ENCODE measurements at regions not wholly inside any gene's neighbourhood (a gene's known extent, or its start where the extent isn't known, plus 50 kb on each side); places are given as distances from the start of the nearest gene placed in this dataset.

DNA sequence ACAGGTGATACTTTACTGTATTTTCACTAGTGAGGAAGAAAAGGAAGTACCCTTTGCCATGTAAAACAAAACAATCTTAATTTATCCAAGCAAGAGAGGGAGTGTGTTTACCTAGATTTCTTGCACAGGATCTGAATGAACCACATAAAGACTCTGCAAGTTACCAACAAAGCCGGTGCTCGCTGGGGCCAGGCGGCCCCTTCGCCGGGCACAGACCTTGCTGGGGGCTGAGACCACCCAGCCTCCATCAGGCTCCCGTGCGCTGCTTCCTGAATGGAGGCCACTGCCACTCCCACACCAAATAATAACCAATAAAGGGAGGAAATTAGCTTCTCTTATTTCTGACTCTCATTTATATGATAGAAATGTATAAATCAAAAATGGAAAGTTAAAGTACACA, 625.0 kb upstream of the ADARB2 start (continued):
- TF ChIP-seq, protein P1, sequence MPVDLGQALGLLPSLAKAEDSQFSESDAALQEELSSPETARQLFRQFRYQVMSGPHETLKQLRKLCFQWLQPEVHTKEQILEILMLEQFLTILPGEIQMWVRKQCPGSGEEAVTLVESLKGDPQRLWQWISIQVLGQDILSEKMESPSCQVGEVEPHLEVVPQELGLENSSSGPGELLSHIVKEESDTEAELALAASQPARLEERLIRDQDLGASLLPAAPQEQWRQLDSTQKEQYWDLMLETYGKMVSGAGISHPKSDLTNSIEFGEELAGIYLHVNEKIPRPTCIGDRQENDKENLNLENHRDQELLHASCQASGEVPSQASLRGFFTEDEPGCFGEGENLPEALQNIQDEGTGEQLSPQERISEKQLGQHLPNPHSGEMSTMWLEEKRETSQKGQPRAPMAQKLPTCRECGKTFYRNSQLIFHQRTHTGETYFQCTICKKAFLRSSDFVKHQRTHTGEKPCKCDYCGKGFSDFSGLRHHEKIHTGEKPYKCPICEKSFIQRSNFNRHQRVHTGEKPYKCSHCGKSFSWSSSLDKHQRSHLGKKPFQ (tag by site-specific recombination; IDR thresholded peaks at IDR 0.05): no peak

DNA sequence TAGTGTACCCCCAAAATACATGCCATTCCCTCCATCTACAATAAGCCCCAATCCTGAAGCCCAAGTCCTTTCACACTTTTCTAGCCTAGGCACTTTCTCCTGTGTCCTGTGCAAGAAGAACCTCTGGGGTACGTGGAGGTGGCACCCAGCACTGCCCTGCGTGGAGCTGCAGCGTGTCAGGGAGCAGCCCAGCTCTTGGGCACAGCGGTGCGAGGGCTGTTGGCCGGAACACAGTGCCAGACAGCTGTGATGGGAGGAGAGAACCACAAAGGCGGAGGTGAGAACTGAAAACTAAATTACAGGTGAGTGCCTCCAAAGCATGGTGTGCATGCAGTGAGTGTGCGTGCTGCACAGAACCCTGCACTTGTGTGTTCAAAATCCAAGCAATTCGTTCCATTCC, 621.3 kb upstream of the ADARB2 start:
- ChIA-PET CTCF (no interaction called here), POLR2A (no interaction called here)
- Histone ChIP-seq H3K36me3 (ENCODE audit: control insufficient read depth in 2 of 2, insufficient read depth in 1 of 2, low read length in 2 of 2) (no peaks in the 10 kb centered on the region), H3K27ac (ENCODE audit: extremely low read depth, low read depth, low read length) (no peak overlapping the region), H3K4me1 (ENCODE audit: control insufficient read depth, insufficient read depth, low read length) (no peaks in the 10 kb centered on the region), H3K9me3 (ENCODE audit: control insufficient read depth, insufficient read depth, low read depth, low read length) (no peaks in the 10 kb centered on the region), H3K4me3 (ENCODE audit: low read depth, low read length) (no peak overlapping the region)
- no peak for TF ChIP-seq ZNF530 (tag by site-specific recombination; IDR thresholded peaks at IDR 0.05; ENCODE audit: low read depth)
- no peak for TF ChIP-seq GFI1B (tag by site-specific recombination; IDR thresholded peaks at IDR 0.05)
- TF ChIP-seq ZSCAN16 (tag by site-specific recombination; IDR thresholded peaks at IDR 0.05): no peak
- TF ChIP-seq GLI2 (tag by site-specific recombination; IDR thresholded peaks at IDR 0.05; ENCODE audit: borderline replicate concordance, low read depth): no peak
- TF ChIP-seq ZNF10 (tag by site-specific recombination; IDR thresholded peaks at IDR 0.05): no peak
- TF ChIP-seq SCRT1 (tag by site-specific recombination; IDR thresholded peaks at IDR 0.05; ENCODE audit: borderline replicate concordance): no peak
- TF ChIP-seq ZFP3 (tag by site-specific recombination; IDR thresholded peaks at IDR 0.05; ENCODE audit: low read depth): no peak
- TF ChIP-seq ZNF837 (tag by site-specific recombination; IDR thresholded peaks at IDR 0.05): no peak
- TF ChIP-seq ZNF585B (tag by site-specific recombination; IDR thresholded peaks at IDR 0.05): no peak
- TF ChIP-seq ZFP69B (tag by site-specific recombination; IDR thresholded peaks at IDR 0.05): no peak
- TF ChIP-seq YY1 (tag by site-specific recombination; IDR thresholded peaks at IDR 0.05): no peak
- TF ChIP-seq GLIS1 (tag by site-specific recombination; IDR thresholded peaks at IDR 0.05): no peak
- no peak for TF ChIP-seq ZNF600 (tag by site-specific recombination; IDR thresholded peaks at IDR 0.05)
- no peak for TF ChIP-seq ZNF629 (tag by site-specific recombination; IDR thresholded peaks at IDR 0.05)
- TF ChIP-seq, protein P2, sequence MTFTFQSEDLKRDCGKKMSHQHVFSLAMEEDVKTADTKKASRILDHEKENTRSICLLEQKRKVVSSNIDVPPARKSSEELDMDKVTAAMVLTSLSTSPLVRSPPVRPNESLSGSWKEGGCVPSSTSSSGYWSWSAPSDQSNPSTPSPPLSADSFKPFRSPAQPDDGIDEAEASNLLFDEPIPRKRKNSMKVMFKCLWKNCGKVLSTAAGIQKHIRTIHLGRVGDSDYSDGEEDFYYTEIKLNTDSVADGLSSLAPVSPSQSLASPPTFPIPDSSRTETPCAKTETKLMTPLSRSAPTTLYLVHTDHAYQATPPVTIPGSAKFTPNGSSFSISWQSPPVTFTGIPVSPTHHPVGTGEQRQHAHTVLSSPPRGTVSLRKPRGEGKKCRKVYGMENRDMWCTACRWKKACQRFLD (tag by site-specific recombination; IDR thresholded peaks at IDR 0.05): no peak
- TF ChIP-seq, protein P3, sequence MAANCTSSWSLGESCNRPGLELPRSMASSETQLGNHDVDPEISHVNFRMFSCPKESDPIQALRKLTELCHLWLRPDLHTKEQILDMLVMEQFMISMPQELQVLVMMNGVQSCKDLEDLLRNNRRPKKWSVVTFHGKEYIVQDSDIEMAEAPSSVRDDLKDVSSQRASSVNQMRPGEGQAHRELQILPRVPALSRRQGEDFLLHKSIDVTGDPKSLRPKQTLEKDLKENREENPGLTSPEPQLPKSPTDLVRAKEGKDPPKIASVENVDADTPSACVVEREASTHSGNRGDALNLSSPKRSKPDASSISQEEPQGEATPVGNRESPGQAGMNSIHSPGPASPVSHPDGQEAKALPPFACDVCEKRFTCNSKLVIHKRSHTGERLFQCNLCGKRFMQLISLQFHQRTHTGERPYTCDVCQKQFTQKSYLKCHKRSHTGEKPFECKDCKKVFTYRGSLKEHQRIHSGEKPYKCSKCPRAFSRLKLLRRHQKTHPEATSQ (tag by site-specific recombination; IDR thresholded peaks at IDR 0.05): no peak
- TF ChIP-seq ZBTB21 (tag by site-specific recombination; IDR thresholded peaks at IDR 0.05): no peak
- TF ChIP-seq ZNF830 (tag by site-specific recombination; IDR thresholded peaks at IDR 0.05; ENCODE audit: low read depth): no peak

DNA sequence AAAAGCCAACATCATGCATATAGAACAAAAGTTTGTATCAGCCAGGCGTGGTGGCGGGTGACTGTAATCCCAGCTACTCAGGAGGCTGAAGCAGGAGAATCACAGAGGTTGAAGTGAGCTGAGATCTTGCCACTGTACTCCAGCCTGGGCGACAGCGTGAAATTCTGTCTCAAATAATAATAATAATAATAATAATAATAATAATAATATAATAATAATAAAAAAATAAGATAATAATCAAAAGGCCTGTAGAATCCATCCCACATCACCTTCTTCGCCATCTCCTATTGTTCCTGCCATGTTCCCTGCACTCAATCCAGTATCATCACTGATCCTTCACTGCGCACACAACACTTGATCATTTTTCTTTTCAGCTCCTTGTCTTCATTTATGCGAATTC, 619.3 kb upstream of the ADARB2 start:
- no peak overlapping the region for H3K4me3 ChIP-seq (ENCODE audit: low read depth, low read length)
- ChIA-PET POLR2A (no interaction called here), CTCF (no interaction called here)
- H3K36me3 ChIP-seq (ENCODE audit: control insufficient read depth in 2 of 2, insufficient read depth in 1 of 2, low read length in 2 of 2): no peaks in the 10 kb centered on the region
- TF ChIP-seq ZBTB20 (tag by site-specific recombination; IDR thresholded peaks at IDR 0.05) (no peak), GLIS1 (tag by site-specific recombination; IDR thresholded peaks at IDR 0.05) (no peak), ZBTB7A (tag by site-specific recombination; IDR thresholded peaks at IDR 0.05; ENCODE audit: low read depth) (no peak), TRIM28 (IDR thresholded peaks at IDR 0.05; ENCODE audit: borderline replicate concordance, low read length) (no peak), SP2 (tag by site-specific recombination; IDR thresholded peaks at IDR 0.05) (no peak), GFI1B (tag by site-specific recombination; IDR thresholded peaks at IDR 0.05) (no peak)
- H3K4me1 ChIP-seq (ENCODE audit: control insufficient read depth, insufficient read depth, low read length): no peaks in the 10 kb centered on the region
- no peaks in the 10 kb centered on the region for H3K9me3 ChIP-seq (ENCODE audit: control insufficient read depth, insufficient read depth, low read depth, low read length)
- H3K27ac ChIP-seq (ENCODE audit: extremely low read depth, low read depth, low read length): no peak overlapping the region
